IMR-90 (cell line): ENCODE measurements at regions not wholly inside any gene's neighbourhood (a gene's known extent, or its start where the extent isn't known, plus 50 kb on each side); places are given as distances from the start of the nearest gene placed in this dataset.

ENCODE experiments used
- ATAC-seq: fragments of 200-7000 bp; cut with Tn5 transposase; 2 replicates; pipeline ENCODE4 v1.9.1; 2020; ENCODE audit warnings: low read depth, mild to moderate bottlenecking, moderate library complexity
- BruUV-seq: library from RNA; stranded (reverse); fragments of 400-500 nt; replicated peaks from 2 replicates; lab custom pipeline; 2021; lab: Mats Ljungman, UMichigan
- CTCF ChIA-PET: fragments of 300-600 bp; formaldehyde crosslinking; extraction: SDS; loops from one replicate; lab custom pipeline; 2021; ENCODE audit warnings: antibody characterized with exemption; lab: Yijun Ruan, JAX
- POLR2A ChIA-PET: fragments of 300-600 bp; sonication (Branson Sonifier 250); formaldehyde crosslinking; loops from one replicate; lab custom pipeline; 2022; ENCODE audit warnings: antibody characterized with exemption; ENCODE audit not compliant: unreplicated experiment; lab: Charles Lee
- DNase-seq: peaks from one replicate; pipeline ENCODE4 v3.0.0; 2013
- H2AFZ ChIP-seq: replicated peaks from 2 replicates; pipeline ENCODE3; 2013; ENCODE audit warnings: low read length, mild to moderate bottlenecking; ENCODE audit not compliant: poor library complexity
- H2AK5ac ChIP-seq: 2 replicates; pipeline ENCODE4 v1.6.1; 2013; ENCODE audit warnings: low read depth, low read length, inconsistent platforms
- H2AK9ac ChIP-seq: replicated peaks from 2 replicates; pipeline ENCODE3; 2013; ENCODE audit warnings: mild to moderate bottlenecking, low read depth, low read length, moderate library complexity; ENCODE audit not compliant: poor library complexity
- H2BK120ac ChIP-seq: 2 replicates; pipeline ENCODE4 v1.6.1; 2013; ENCODE audit warnings: low read depth, low read length, inconsistent platforms
- H2BK15ac ChIP-seq: 3 replicates; pipeline ENCODE4 v1.6.1; 2013; ENCODE audit warnings: low read depth, low read length, inconsistent platforms
- H2BK20ac ChIP-seq: 2 replicates; pipeline ENCODE4 v1.6.1; 2013; ENCODE audit warnings: low read depth, mild to moderate bottlenecking, inconsistent platforms, low read length, moderate library complexity
- H2BK5ac ChIP-seq: 2 replicates; pipeline ENCODE4 v1.6.1; 2013; ENCODE audit warnings: mild to moderate bottlenecking, low read depth, low read length, inconsistent platforms; ENCODE audit not compliant: poor library complexity, severe bottlenecking
- H3K14ac ChIP-seq: replicated peaks from 2 replicates; pipeline ENCODE4 v1.6.1; 2013; ENCODE audit warnings: low read depth, low read length, inconsistent platforms
- H3K18ac ChIP-seq: 2 replicates; pipeline ENCODE4 v1.6.1; 2013; ENCODE audit warnings: low read depth, low read length, control low read depth
- H3K23ac ChIP-seq: 2 replicates; pipeline ENCODE4 v1.6.1; 2013; ENCODE audit warnings: low read depth, low read length, inconsistent platforms
- H3K27ac ChIP-seq: 2 replicates; pipeline ENCODE4 v1.5.1; 2013; ENCODE audit warnings: mild to moderate bottlenecking, control low read depth, low read length; ENCODE audit not compliant: insufficient read depth
- H3K27me3 ChIP-seq: 2 replicates; pipeline ENCODE4 v1.6.1; 2013; ENCODE audit warnings: low read length; ENCODE audit not compliant: control insufficient read depth, insufficient read depth
- H3K36me3 ChIP-seq: 2 replicates; pipeline ENCODE4 v1.6.1; 2013; ENCODE audit warnings: low read length, mixed read lengths; ENCODE audit not compliant: control insufficient read depth, insufficient read depth
- H3K4ac ChIP-seq: 2 replicates; pipeline ENCODE4 v1.6.1; 2013; ENCODE audit warnings: low read depth, low read length, inconsistent platforms
- H3K4me1 ChIP-seq: 2 replicates; pipeline ENCODE4 v1.6.1; 2013; ENCODE audit warnings: low read length, mixed read lengths; ENCODE audit not compliant: control insufficient read depth, insufficient read depth
- H3K4me2 ChIP-seq: 2 replicates; pipeline ENCODE4 v1.6.1; 2013; ENCODE audit warnings: low read depth, mild to moderate bottlenecking, control low read depth, low read length, moderate library complexity
- H3K4me3 ChIP-seq: 2 replicates; pipeline ENCODE4 v1.5.1; 2013; ENCODE audit warnings: low read depth, mild to moderate bottlenecking, control low read depth, low read length, moderate library complexity; ENCODE audit not compliant: insufficient read depth
- H3K56ac ChIP-seq: 2 replicates; pipeline ENCODE4 v1.6.1; 2013; ENCODE audit warnings: low read length, inconsistent platforms; ENCODE audit not compliant: insufficient read depth; ENCODE audit errors: extremely low read depth
- H3K79me1 ChIP-seq, 2 experiments: 2 replicates each; pipeline ENCODE4 v1.6.1; 2013; ENCODE audit warnings: low read length in 2 of 2, inconsistent platforms in 1 of 2, low read depth in 1 of 2
- H3K9ac ChIP-seq: 2 replicates; pipeline ENCODE4 v1.6.1; 2013; ENCODE audit warnings: low read depth, low read length, control low read depth
- H3K9me1 ChIP-seq: 2 replicates; pipeline ENCODE4 v1.6.1; 2013; ENCODE audit warnings: low read length, inconsistent platforms; ENCODE audit not compliant: insufficient read depth
- H3K9me3 ChIP-seq: 2 replicates; pipeline ENCODE4 v1.6.1; 2013; ENCODE audit warnings: low read length; ENCODE audit not compliant: control insufficient read depth, insufficient read depth
- H4K20me1 ChIP-seq: 2 replicates; pipeline ENCODE4 v1.6.1; 2013; ENCODE audit warnings: low read length, inconsistent platforms; ENCODE audit not compliant: insufficient read depth
- H4K5ac ChIP-seq: 2 replicates; pipeline ENCODE4 v1.6.1; 2013; ENCODE audit warnings: mild to moderate bottlenecking, low read depth, low read length, control low read depth
- H4K8ac ChIP-seq, 2 experiments: 2 replicates each; pipeline ENCODE4 v1.6.1; 2013; ENCODE audit warnings: low read depth in 2 of 2, low read length in 2 of 2, control low read depth in 1 of 2, inconsistent platforms in 1 of 2
- H4K91ac ChIP-seq: 2 replicates; pipeline ENCODE4 v1.6.1; 2013; ENCODE audit warnings: low read depth, low read length, inconsistent platforms; ENCODE audit not compliant: insufficient read depth
- BHLHE40 ChIP-seq: fragments of 150-350 bp; IDR thresholded peaks from 2 replicates; pipeline ENCODE4 v1.6.1; 2016; ENCODE audit warnings: mild to moderate bottlenecking, low read depth, low read length
- CEBPB ChIP-seq: IDR thresholded peaks from 2 replicates; pipeline ENCODE4 v1.6.1; 2012; ENCODE audit warnings: low read depth, low read length, improper control_type of control experiment
- CTCF ChIP-seq: conservative IDR thresholded peaks from 2 replicates; pipeline ENCODE4 v1.5.1; 2012; ENCODE audit warnings: mild to moderate bottlenecking, low read depth, low read length, improper control_type of control experiment
- FOS ChIP-seq: fragments of 150-350 bp; IDR thresholded peaks from 2 replicates; pipeline ENCODE4 v1.6.1; 2016; ENCODE audit warnings: low read depth, low read length
- MAFK ChIP-seq: IDR thresholded peaks from 2 replicates; pipeline ENCODE4 v1.6.1; 2012; ENCODE audit warnings: low read depth, low read length, improper control_type of control experiment
- MAZ ChIP-seq: IDR thresholded peaks from 2 replicates; pipeline ENCODE4 v1.6.1; 2012; ENCODE audit warnings: low read depth, mild to moderate bottlenecking, low read length, improper control_type of control experiment, moderate library complexity, borderline replicate concordance
- MXI1 ChIP-seq: IDR thresholded peaks from 2 replicates; pipeline ENCODE4 v1.6.1; 2012; ENCODE audit warnings: low read depth, mild to moderate bottlenecking, low read length, moderate library complexity, borderline replicate concordance
- NFE2L2 ChIP-seq: fragments of 150-350 bp; IDR thresholded peaks from 2 replicates; pipeline ENCODE4 v1.6.1; 2016; ENCODE audit warnings: low read depth, mild to moderate bottlenecking, low read length
- POLR2A ChIP-seq: IDR thresholded peaks from 2 replicates; pipeline ENCODE4 v1.6.1; 2012; ENCODE audit warnings: mild to moderate bottlenecking, low read depth, low read length
- RAD21 ChIP-seq: IDR thresholded peaks from 2 replicates; pipeline ENCODE4 v1.6.1; 2012; ENCODE audit warnings: low read length, improper control_type of control experiment
- RCOR1 ChIP-seq: IDR thresholded peaks from 2 replicates; pipeline ENCODE4 v1.6.1; 2012; ENCODE audit warnings: mild to moderate bottlenecking, low read length, improper control_type of control experiment; ENCODE audit not compliant: insufficient replicate concordance
- RFX5 ChIP-seq: IDR thresholded peaks from 2 replicates; pipeline ENCODE4 v1.8.0; 2012; ENCODE audit warnings: low read depth, mild to moderate bottlenecking, low read length, moderate library complexity
- SMC3 ChIP-seq: fragments of 150-350 bp; IDR thresholded peaks from 2 replicates; pipeline ENCODE4 v1.6.1; 2016; ENCODE audit warnings: low read depth, mild to moderate bottlenecking, antibody characterized with exemption, low read length, moderate library complexity
- WGBS, 2 experiments: methylation state at CpG; one replicate each; pipeline versions ENCODE4 v1.1.5 to v1.1.7; 2013; ENCODE audit warnings: missing lambda C conversion rate in 2 of 2; ENCODE audit not compliant: insufficient read length in 1 of 2; ENCODE audit errors: extremely low coverage in 2 of 2; 5-methylcytosine and 5-hydroxymethylcytosine counted together
- dilution Hi-C: fragments of 300-500 bp; cut with HindIII; formaldehyde crosslinking; loops from one replicate; pipeline ENCODE4 v1.14.3; 2018; ENCODE audit warnings: low sequenced_read_pairs; ENCODE audit not compliant: unreplicated experiment
- in situ Hi-C: fragments of 300-500 bp; cut with MboI; formaldehyde crosslinking; loops from 3 replicates; pipeline ENCODE4 v1.14.3; 2019; ENCODE audit warnings: low sequenced_read_pairs, inconsistent platforms, mixed read lengths
- intact Hi-C: fragments of 100-400 bp; cut with micrococcal nuclease; formaldehyde crosslinking; loops from 2 replicates; pipeline ENCODE4 v1.10.0; 2022
- TF ChIP-seq, protein P1 (sequence below): fragments of 150-350 bp; IDR thresholded peaks from 2 replicates; pipeline ENCODE4 v1.6.1; 2016; ENCODE audit warnings: low read depth, mild to moderate bottlenecking, low read length, moderate library complexity, borderline replicate concordance
- TF ChIP-seq, protein P2 (sequence below): fragments of 150-350 bp; IDR thresholded peaks from 2 replicates; pipeline ENCODE4 v1.6.1; 2017; ENCODE audit warnings: mild to moderate bottlenecking, antibody characterized with exemption, low read length, low read depth

DNA sequence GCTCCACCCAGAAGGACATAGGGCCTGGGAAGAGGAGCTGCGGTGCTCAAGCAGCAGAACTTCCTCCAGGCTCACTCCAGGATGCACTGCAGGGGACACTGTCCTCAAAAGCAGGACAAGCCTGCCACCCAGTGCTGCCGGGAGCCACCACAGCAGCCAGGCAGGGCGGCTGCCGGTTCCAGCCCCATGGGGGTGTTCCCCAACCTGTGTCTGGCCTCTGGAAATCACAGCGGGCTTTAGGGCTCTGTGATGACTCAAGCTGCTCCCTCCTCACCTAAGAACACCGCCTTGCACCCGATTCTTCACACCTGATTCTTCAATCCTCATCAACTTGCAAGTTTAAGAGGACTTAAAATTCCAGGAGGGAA lies 71.9 kb upstream of the SLC6A11 start:
- H3K4me1 ChIP-seq = no peaks in the 10 kb centered on the region
- H4K8ac ChIP-seq = no peak overlapping the region
- ChIA-PET POLR2A (no interaction called here), CTCF (no interaction called here)
- H3K9ac ChIP-seq = no peak overlapping the region
- TF ChIP-seq SMC3 (no peak), CTCF (peak; percentile 12; the same call in 1 of the 2 replicates), NFE2L2 (no peak), RAD21 (peak; percentile 21; the same call in 1 of the 2 replicates), RFX5 (no peak), MAFK (no peak), POLR2A (no peak), MXI1 (no peak), FOS (no peak), BHLHE40 (no peak), RCOR1 (no peak), CEBPB (no peak), MAZ (no peak)
- TF ChIP-seq, protein P1, sequence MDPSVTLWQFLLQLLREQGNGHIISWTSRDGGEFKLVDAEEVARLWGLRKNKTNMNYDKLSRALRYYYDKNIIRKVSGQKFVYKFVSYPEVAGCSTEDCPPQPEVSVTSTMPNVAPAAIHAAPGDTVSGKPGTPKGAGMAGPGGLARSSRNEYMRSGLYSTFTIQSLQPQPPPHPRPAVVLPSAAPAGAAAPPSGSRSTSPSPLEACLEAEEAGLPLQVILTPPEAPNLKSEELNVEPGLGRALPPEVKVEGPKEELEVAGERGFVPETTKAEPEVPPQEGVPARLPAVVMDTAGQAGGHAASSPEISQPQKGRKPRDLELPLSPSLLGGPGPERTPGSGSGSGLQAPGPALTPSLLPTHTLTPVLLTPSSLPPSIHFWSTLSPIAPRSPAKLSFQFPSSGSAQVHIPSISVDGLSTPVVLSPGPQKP = no peak
- TF ChIP-seq, protein P2, sequence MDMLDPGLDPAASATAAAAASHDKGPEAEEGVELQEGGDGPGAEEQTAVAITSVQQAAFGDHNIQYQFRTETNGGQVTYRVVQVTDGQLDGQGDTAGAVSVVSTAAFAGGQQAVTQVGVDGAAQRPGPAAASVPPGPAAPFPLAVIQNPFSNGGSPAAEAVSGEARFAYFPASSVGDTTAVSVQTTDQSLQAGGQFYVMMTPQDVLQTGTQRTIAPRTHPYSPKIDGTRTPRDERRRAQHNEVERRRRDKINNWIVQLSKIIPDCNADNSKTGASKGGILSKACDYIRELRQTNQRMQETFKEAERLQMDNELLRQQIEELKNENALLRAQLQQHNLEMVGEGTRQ = no peak
- WGBS, 2 experiments = 15% methylated on average over 2 of the region's 7 CpGs; no CpG with 5 or more reads in 1 of the 2 experiments
- ATAC-seq (0 out of 2 replicates have a peak, but pooled peaks have one; percentile 32), DNase-seq (no peak)
- no peak overlapping the region for H2AK5ac ChIP-seq
- no peak overlapping the region for H2BK15ac ChIP-seq
- no peaks in the 10 kb centered on the region for H4K20me1 ChIP-seq
- H3K4me2 ChIP-seq = no peak overlapping the region
- H4K5ac ChIP-seq = no peak overlapping the region
- H2BK120ac ChIP-seq = no peak overlapping the region
- H4K91ac ChIP-seq = no peak overlapping the region
- no peak overlapping the region for H2BK5ac ChIP-seq
- H3K36me3 ChIP-seq = no peaks in the 10 kb centered on the region
- no peak overlapping the region for H3K14ac ChIP-seq
- H3K79me1 ChIP-seq = no peaks in the 10 kb centered on the region
- H3K4me3 ChIP-seq = no peak overlapping the region
- H3K9me1 ChIP-seq = no peaks in the 10 kb centered on the region
- H2AFZ ChIP-seq = peak overlapping the region; percentile 18
- in situ Hi-C loops = no loop called here
- no peak overlapping the region for H2AK9ac ChIP-seq
- H3K27me3 ChIP-seq = no peaks in the 10 kb centered on the region; the same call in 1 of the 2 replicates
- no peak overlapping the region for H2BK20ac ChIP-seq
- no peak overlapping the region for H3K4ac ChIP-seq
- no peak overlapping the region for H3K56ac ChIP-seq
- no TSS peak for BruUV-seq
- intact Hi-C loops = no loop called here
- no peak overlapping the region for H3K18ac ChIP-seq
- no peak overlapping the region for H3K23ac ChIP-seq
- dilution Hi-C loops = no loop called here
- no peaks in the 10 kb centered on the region for H3K9me3 ChIP-seq
- H3K27ac ChIP-seq = no peak overlapping the region
